ENCODE measurements at regions not wholly inside any gene's neighbourhood (a gene's known extent, or its start where the extent isn't known, plus 50 kb on each side); places are given as distances from the start of the nearest gene placed in this dataset.

- TF ChIP-seq CTCF (IDR thresholded peaks at IDR 0.05; ENCODE audit: unreplicated experiment), result no peak
- H3K36me3 Mint-ChIP-seq (ENCODE audit: insufficient read depth), result no peaks in the 10 kb centered on the region
- peaks cover 6% of the 10 kb centered on the region for H3K4me1 Mint-ChIP-seq (ENCODE audit: low read depth)
- no peaks in the 10 kb centered on the region for H3K27me3 Mint-ChIP-seq
- no peak overlapping the region for H3K4me3 Mint-ChIP-seq (ENCODE audit: low read depth)
- H3K27ac Mint-ChIP-seq, result no peak overlapping the region
- no peak for DNase-seq (ENCODE audit: low spot score, unreplicated experiment)
- no peaks in the 10 kb centered on the region for H3K9me3 Mint-ChIP-seq (ENCODE audit: low read depth)
Observed at GRCh38 chr13:56110751-56111150, 1030.0 kb upstream of the PRR20A start.

- no peaks in the 10 kb centered on the region for H3K36me3 Mint-ChIP-seq (ENCODE audit: insufficient read depth)
- no peak overlapping the region for H3K27ac Mint-ChIP-seq
- no peaks in the 10 kb centered on the region for H3K27me3 Mint-ChIP-seq
- no peak overlapping the region for H3K4me3 Mint-ChIP-seq (ENCODE audit: low read depth)
- H3K9me3 Mint-ChIP-seq (ENCODE audit: low read depth), result peaks cover 6% of the 10 kb centered on the region
- no peaks in the 10 kb centered on the region for H3K4me1 Mint-ChIP-seq (ENCODE audit: low read depth)
- no peak for TF ChIP-seq CTCF (IDR thresholded peaks at IDR 0.05; ENCODE audit: unreplicated experiment)
- no peak for DNase-seq (ENCODE audit: low spot score, unreplicated experiment)
Observed at GRCh38 chr13:56134524-56134923, 1006.2 kb upstream of the PRR20A start.

- H3K4me1 Mint-ChIP-seq (ENCODE audit: low read depth), result peaks cover 6% of the 10 kb centered on the region
- no peak overlapping the region for H3K27ac Mint-ChIP-seq
- H3K4me3 Mint-ChIP-seq (ENCODE audit: low read depth), result no peak overlapping the region
- no peak for TF ChIP-seq CTCF (IDR thresholded peaks at IDR 0.05; ENCODE audit: unreplicated experiment)
- no peaks in the 10 kb centered on the region for H3K27me3 Mint-ChIP-seq
- H3K9me3 Mint-ChIP-seq (ENCODE audit: low read depth), result no peaks in the 10 kb centered on the region
- DNase-seq (ENCODE audit: low spot score, unreplicated experiment), result no peak
- no peaks in the 10 kb centered on the region for H3K36me3 Mint-ChIP-seq (ENCODE audit: insufficient read depth)
Observed at GRCh38 chr13:56166864-56167263, 973.9 kb upstream of the PRR20A start.

- no peaks in the 10 kb centered on the region for H3K36me3 Mint-ChIP-seq (ENCODE audit: insufficient read depth)
- no peak overlapping the region for H3K4me3 Mint-ChIP-seq (ENCODE audit: low read depth)
- no peak overlapping the region for H3K27ac Mint-ChIP-seq
- no peaks in the 10 kb centered on the region for H3K9me3 Mint-ChIP-seq (ENCODE audit: low read depth)
- peaks cover 6% of the 10 kb centered on the region for H3K4me1 Mint-ChIP-seq (ENCODE audit: low read depth)
- no peak for DNase-seq (ENCODE audit: low spot score, unreplicated experiment)
- H3K27me3 Mint-ChIP-seq, result no peaks in the 10 kb centered on the region
- no peak for TF ChIP-seq CTCF (IDR thresholded peaks at IDR 0.05; ENCODE audit: unreplicated experiment)
Observed at GRCh38 chr13:56168581-56168980, 972.1 kb upstream of the PRR20A start.

- H3K27me3 Mint-ChIP-seq, result no peaks in the 10 kb centered on the region
- DNase-seq (ENCODE audit: low spot score, unreplicated experiment), result no peak
- no peaks in the 10 kb centered on the region for H3K9me3 Mint-ChIP-seq (ENCODE audit: low read depth)
- no peak overlapping the region for H3K27ac Mint-ChIP-seq
- TF ChIP-seq CTCF (IDR thresholded peaks at IDR 0.05; ENCODE audit: unreplicated experiment), result no peak
- no peaks in the 10 kb centered on the region for H3K4me1 Mint-ChIP-seq (ENCODE audit: low read depth)
- no peak overlapping the region for H3K4me3 Mint-ChIP-seq (ENCODE audit: low read depth)
- H3K36me3 Mint-ChIP-seq (ENCODE audit: insufficient read depth), result no peaks in the 10 kb centered on the region
Observed at GRCh38 chr13:56173346-56173745, 967.4 kb upstream of the PRR20A start.
